HG03064 (cell line): ENCODE measurements at regions not wholly inside any gene's neighbourhood (a gene's known extent, or its start where the extent isn't known, plus 50 kb on each side); places are given as distances from the start of the nearest gene placed in this dataset.

Experiments used
- ATAC-seq: cut with Tn5 transposase; IDR thresholded peaks from one replicate; pipeline ENCODE4 v1.9.1; 2021; ENCODE audit warnings: low read depth; ENCODE audit not compliant: unreplicated experiment

- no peak for ATAC-seq
These were observed 59.6 kb upstream of the PRDX6 start for GRCh38 chr1:173417563-173417962.

- ATAC-seq: no peak
These were observed 58.8 kb upstream of the PRDX6 start for GRCh38 chr1:173418107-173418985.

- ATAC-seq: no peak
These were observed 56.8 kb upstream of the PRDX6 start for GRCh38 chr1:173420330-173420806.

- ATAC-seq: no peak
These were observed 55.8 kb upstream of the PRDX6 start for GRCh38 chr1:173421286-173421685.

- no peak for ATAC-seq
These were observed 55.3 kb upstream of the PRDX6 start for GRCh38 chr1:173421789-173422188.

GRCh38 chr1:173422456-173422976 lies 54.6 kb upstream of the PRDX6 start:
- no peak for ATAC-seq

GRCh38 chr1:173423291-173423690 lies 53.8 kb upstream of the PRDX6 start:
- no peak for ATAC-seq

- no peak for ATAC-seq
These were observed 53.0 kb upstream of the PRDX6 start for GRCh38 chr1:173424143-173424542.

- no peak for ATAC-seq
These were observed 52.2 kb upstream of the PRDX6 start for GRCh38 chr1:173424782-173425407.

GRCh38 chr1:173426057-173426456 lies 51.1 kb upstream of the PRDX6 start:
- ATAC-seq: no peak

GRCh38 chr1:173427146-173428054 lies 49.7 kb upstream of the PRDX6 start:
- no peak for ATAC-seq
